KOPT-K1 (cell line): ENCODE measurements at regions not wholly inside any gene's neighbourhood (a gene's known extent, or its start where the extent isn't known, plus 50 kb on each side); places are given as distances from the start of the nearest gene placed in this dataset.

ENCODE experiments used
- H3K27ac ChIP-seq: fragments of 200-600 bp; sonication (generic); 2 replicates; pipeline ENCODE4 v1.5.1; 2016; ENCODE audit warnings: antibody characterized with exemption, mild to moderate bottlenecking, low read depth, low read length; ENCODE audit not compliant: poor library complexity, severe bottlenecking
- H3K36me3 ChIP-seq: fragments of 200-600 bp; sonication (generic); 2 replicates; pipeline ENCODE4 v1.5.1; 2017; ENCODE audit warnings: antibody characterized with exemption, mild to moderate bottlenecking, low read length, moderate library complexity; ENCODE audit not compliant: insufficient read depth
- H3K9me3 ChIP-seq: fragments of 200-600 bp; sonication (generic); 2 replicates; pipeline ENCODE4 v1.5.1; 2017; ENCODE audit warnings: antibody characterized with exemption, low read length, mild to moderate bottlenecking; ENCODE audit not compliant: insufficient read depth, poor library complexity, severe bottlenecking

DNA sequence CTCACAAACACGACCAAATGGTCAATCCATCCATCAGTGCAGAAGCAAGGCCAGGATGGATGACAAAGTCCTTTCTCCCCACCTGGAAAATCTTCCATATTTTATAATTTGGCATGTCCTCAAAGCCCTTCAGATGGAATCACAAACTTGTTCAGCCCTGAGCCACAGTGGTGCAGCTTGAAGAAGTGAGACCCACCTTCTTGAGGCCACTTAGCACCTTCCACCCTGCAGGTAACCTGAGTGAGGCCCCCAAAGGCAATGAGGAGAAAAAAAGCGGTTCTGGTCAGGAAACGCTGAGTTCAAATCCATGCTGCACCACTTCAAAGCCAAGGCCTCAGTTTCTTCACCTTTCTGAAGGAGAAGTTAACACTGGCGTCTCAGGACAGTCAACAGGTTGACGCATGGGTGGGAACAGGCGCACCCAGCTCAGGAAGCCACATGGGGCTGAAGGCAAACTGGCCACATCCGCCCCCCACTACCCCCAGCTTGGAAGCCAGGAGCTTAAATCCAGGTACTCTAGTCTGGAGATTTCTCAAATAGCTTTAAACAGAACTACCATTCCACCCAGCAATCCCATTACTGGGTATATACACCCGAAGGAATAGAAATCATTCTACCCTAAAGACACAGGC lies 320.4 kb downstream of the BCL11B start:
- H3K9me3 ChIP-seq, result no peaks in the 10 kb centered on the region
- no peaks in the 10 kb centered on the region for H3K36me3 ChIP-seq
- no peak overlapping the region for H3K27ac ChIP-seq

DNA sequence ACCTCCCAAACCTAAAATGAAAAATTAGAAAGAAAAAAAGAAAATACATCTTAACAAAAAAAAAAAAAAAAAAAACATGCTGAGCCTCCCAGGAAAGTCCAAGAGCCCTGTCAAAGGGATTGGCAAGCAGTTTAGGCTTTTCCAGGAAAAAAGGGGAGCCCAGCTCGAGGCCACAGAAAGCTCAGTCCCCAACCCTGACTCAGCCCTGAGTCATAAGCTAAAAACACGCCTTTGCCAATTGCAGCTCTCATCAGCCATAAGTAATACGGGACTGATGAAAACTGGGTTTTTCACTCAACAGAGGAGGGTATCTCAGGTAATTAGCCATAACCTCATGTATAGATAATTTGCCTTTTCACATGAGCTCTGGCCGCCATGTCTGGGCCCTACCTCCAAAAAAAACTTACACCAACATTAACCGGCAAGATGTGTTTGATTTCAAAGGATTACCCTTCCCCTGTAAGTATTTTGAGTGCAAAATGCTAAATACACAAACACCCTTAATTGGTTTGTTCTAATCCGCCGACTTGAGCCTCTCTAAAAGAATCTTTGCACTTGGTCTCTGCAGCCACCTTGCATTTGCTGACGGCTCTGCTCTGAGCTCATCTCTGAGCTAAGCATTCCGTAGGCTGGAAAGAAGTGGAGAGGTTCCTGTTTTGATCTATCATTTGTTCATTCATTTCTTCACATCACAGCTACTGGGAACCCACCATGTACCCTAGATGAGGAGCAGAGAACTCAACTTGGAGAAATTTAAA lies 319.2 kb downstream of the BCL11B start:
- no peaks in the 10 kb centered on the region for H3K9me3 ChIP-seq
- no peak overlapping the region for H3K27ac ChIP-seq
- no peaks in the 10 kb centered on the region for H3K36me3 ChIP-seq

DNA sequence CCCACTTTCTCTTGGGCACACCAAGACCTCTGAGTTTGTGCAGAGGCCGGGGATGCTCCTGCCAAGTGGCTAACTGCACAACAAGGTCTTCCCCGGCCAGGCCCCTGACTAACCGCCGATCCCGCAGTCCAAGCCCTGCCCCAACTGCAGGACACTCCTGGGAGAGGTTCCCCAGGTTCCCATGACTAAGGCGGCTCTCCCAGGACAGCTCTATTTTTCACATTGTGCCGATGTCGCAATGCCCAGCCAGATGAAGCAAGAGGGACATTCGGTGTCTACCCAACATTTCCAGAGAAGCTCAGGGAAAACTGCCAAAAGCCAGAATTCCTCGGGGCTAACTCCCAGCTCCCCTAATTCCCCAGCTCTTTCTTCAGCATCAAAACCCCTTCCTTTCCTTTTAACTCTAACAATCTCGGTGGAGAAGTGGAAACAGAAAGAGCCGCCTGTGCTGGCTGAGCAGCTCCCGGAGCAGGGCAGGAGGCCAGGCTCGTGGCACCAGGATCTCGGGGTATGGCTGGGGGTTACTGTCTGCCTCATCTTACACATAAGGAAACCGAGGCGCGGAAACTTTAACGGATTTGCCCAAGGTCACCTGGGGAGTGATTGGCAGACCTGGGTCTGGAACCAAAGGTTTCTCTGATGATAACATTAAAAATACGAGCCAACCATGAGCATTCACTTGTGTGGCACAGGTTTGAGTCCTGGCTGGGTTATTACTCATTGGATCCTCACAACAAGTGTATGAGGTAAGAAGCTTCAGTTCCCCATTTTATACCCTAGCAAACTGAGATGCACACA lies 318.2 kb downstream of the BCL11B start:
- Histone ChIP-seq H3K27ac (no peak overlapping the region), H3K9me3 (no peaks in the 10 kb centered on the region), H3K36me3 (no peaks in the 10 kb centered on the region)

DNA sequence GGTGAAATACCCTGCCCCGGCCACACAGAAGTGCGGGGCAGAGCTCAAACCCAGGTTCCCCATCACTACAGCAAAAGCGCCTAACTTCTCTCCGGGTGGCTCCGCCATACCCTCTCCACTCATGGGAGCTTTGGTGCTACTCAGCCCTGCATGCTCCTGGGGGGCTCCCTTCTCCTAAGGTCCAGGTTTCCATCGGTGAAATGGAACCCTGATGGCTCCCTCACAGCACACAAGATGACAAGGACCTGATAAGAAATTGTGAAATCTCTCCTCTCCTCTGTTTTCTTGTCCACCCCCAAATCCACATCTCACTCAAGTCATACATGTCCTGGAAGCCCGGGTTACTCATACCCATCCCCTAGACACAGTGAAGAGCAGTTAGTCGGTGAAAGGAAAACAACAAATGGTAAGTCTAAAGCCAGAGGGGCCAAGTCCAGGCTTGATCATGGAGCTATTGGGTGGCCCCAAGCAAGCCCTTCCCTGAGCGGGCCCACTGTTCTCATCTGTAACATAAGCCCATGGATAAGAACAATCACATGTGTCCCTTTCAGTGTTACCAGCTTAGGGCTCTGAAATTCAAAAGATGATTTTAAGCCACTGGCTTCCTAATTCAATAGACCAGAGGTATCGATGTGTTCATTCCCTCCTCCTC lies 317.5 kb downstream of the BCL11B start:
- H3K36me3 ChIP-seq, result no peaks in the 10 kb centered on the region
- no peaks in the 10 kb centered on the region for H3K9me3 ChIP-seq
- H3K27ac ChIP-seq, result no peak overlapping the region

DNA sequence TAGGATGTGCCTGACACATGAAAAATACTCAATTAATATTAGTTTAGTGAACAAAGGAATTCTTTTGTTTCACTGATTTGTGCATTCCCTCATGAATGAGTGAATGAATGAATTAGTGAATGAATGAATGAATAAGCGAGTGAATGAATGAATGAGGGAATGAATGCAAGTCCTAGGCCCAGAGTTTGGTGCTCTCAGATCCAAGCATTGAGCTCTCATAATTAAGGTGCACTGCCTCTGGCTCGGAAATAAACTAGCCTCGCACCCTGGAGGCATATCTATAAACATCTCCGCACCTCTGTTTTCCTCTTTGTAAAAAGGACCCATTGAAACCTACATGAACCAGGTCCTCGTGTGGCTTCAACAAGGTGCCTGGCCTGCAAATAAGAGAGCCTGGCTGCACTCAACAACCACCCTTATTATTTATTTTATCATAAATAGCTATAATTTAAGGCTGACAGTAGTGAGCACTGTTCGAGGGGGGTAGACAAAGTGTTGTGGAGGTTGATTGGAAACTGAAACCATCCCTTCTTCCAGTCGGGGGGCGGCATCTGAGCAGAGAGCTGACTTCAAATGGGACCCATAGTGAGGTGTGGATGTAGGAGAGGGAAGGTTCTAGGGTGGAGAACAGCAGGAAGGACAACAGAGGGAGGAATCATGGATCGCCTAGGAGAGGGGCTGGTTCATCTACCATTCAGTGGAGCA lies 316.8 kb downstream of the BCL11B start:
- no peak overlapping the region for H3K27ac ChIP-seq
- no peaks in the 10 kb centered on the region for H3K9me3 ChIP-seq
- no peaks in the 10 kb centered on the region for H3K36me3 ChIP-seq

DNA sequence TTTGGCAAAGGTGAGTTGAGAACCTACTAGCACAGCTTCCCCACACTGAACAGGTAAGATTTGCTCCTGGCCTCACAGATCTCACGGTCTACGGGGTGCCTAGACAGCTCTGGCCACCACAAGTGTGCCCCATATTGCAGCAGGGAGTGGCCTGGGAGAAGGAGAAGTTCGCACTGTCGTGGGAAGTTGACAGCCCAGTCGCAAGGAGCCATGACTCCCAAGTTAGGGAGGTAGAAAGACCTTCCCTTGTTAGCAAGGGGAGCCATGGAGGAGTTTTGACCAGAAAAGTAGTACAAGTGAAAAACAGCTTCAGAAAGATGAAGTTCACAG lies 316.3 kb downstream of the BCL11B start:
- Histone ChIP-seq H3K27ac (no peak overlapping the region), H3K9me3 (no peaks in the 10 kb centered on the region), H3K36me3 (no peaks in the 10 kb centered on the region)

DNA sequence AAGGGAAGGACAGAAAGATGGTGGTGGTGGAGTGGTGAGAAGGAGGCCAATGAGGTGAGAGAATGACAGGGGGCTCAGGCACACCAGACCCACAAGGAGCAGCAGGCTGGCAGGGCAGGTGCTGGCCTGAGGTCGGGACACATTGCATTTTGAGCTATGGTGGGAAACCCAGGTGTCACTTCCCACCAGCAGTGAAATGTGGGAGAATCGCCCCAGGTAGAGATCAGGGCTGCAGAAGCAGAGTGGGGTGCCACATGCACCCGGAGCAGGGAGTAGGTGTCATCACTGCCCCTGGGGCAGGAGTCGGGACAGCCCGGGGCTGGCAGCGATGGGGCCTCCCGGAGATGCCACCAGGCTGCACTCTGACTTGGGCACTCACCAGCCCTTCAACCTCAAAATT lies 315.8 kb downstream of the BCL11B start:
- Histone ChIP-seq H3K36me3 (no peaks in the 10 kb centered on the region), H3K9me3 (no peaks in the 10 kb centered on the region), H3K27ac (no peak overlapping the region)

DNA sequence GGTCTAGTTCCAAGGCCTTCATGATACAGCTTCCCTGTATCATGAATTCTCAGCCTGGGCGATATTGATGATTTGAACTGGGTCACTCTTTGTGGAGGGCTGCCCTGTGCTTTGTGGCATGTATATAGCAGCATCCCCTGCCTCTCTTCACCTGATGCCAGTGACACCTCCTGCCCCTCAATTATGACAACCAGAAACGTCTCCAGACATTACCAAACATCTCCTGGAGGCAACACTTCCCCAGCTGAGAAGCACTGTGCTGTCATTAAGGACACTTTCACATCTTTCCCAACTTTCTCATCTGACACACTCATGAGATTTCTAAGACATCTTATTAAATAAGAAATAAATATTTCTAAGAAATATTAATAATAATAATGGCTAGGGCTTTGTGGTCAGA lies 315.3 kb downstream of the BCL11B start:
- Histone ChIP-seq H3K9me3 (no peaks in the 10 kb centered on the region), H3K36me3 (no peaks in the 10 kb centered on the region), H3K27ac (no peak overlapping the region)

DNA sequence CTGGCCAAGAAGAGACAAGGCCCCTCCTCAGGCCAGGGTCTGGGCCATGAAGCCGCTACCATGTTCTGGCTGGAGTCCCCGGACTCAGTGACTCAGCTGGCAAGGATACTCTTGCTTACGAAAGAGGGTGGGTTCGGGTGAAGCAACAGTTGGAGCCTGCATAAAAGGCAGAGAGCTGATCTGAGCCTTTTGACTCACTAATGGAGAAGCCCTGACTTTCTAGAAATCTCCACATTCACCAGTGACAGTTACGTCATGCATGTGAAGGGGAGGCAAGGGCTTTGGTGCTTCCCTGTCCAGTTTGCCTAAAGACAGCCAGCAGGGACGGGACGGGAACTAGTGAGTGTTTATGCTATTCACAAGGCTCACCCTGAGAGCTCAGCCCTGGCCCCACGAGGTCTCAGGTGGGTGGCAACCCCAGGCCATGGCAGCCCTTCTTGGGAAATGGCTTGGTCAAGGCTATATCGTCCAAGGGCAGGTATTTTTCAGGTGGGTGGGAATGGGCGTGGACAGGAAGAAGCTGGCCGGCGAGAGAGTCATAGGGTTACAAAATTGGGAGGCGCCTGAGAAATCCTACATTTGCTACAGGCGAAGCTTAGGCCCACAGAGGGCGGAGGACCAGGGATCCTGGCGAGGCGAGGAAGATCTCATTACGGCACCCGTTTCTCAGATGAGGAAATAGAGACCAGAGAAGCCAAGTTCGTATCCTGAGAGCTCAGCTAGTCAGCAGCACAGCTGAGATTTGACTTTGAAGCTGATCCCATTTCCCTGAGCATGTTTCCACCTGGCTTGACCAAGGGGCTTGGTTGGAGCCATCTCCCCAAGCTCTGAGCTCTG lies 314.6 kb downstream of the BCL11B start:
- H3K36me3 ChIP-seq, result no peaks in the 10 kb centered on the region

DNA sequence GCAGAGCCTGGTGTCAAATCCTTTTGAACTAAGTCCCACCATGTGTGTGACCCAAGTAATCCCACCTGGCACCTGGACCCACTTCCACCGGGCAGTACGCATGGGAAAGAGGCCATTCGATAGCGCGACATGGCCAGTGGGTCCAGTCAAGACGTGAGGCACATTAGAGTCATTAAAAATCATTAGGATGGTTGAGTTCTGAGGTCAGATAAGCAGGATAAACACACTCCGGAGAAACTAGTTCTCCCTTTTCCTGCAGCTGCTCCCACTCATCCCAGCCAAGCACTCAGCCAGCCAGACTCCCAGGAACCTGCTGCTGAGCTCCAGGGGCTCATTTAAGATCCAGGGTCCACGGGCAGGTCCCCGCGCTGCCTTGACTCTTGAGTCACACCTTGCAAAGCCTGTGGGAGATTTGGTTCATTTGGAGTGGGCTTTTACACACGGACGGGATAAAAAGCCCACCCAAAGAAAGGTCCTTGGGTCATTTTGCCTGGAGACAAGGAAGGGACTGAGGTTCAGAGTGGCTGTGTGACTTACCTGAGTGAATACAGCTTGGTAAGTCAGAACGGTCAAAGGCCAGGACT lies 313.9 kb downstream of the BCL11B start:
- Histone ChIP-seq H3K36me3 (no peaks in the 10 kb centered on the region), H3K27ac (no peak overlapping the region), H3K9me3 (no peaks in the 10 kb centered on the region)

More for the DNA sequence above, 314.6 kb downstream of the BCL11B start:
- H3K9me3 ChIP-seq, result no peaks in the 10 kb centered on the region
- H3K27ac ChIP-seq, result no peak overlapping the region

DNA sequence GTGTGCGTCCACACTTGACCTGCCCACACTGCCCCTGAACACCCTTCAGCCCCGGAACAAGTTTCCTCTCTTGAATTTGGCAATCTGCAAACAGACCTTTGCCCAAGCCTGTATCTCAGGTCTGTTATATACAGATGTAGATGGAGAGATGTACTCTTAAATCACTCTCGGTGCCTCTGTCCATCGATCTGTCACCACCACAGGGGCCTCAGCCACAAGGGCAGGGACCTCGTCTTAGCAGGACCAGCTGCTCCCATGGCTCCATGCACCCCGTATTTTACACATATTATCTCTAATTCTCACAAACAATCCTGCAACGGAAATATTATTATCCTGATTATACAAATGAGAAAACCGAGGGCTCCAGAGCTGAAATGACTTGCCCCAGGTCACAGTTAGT lies 313.4 kb downstream of the BCL11B start:
- no peaks in the 10 kb centered on the region for H3K36me3 ChIP-seq
- no peaks in the 10 kb centered on the region for H3K9me3 ChIP-seq
- no peak overlapping the region for H3K27ac ChIP-seq

DNA sequence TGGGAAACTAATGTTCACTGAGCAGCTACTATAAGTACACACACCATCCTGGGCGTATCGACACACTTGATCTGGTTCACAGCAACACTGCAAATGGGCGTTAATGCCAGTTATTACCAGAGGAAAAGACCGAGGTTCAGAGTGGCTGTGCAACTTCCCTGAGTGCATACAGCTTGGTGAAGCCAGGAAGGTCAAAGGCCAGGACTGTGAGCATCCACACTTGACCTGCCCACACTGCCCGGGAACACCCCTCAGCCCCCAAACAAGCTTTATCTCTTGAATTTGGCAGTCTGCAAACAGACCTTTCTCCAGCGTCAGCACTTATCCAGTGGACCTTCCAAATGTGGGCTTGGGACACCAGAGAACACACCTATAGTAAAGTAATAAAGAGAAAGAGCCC lies 312.6 kb downstream of the BCL11B start:
- no peaks in the 10 kb centered on the region for H3K36me3 ChIP-seq
- no peaks in the 10 kb centered on the region for H3K9me3 ChIP-seq
- no peak overlapping the region for H3K27ac ChIP-seq

DNA sequence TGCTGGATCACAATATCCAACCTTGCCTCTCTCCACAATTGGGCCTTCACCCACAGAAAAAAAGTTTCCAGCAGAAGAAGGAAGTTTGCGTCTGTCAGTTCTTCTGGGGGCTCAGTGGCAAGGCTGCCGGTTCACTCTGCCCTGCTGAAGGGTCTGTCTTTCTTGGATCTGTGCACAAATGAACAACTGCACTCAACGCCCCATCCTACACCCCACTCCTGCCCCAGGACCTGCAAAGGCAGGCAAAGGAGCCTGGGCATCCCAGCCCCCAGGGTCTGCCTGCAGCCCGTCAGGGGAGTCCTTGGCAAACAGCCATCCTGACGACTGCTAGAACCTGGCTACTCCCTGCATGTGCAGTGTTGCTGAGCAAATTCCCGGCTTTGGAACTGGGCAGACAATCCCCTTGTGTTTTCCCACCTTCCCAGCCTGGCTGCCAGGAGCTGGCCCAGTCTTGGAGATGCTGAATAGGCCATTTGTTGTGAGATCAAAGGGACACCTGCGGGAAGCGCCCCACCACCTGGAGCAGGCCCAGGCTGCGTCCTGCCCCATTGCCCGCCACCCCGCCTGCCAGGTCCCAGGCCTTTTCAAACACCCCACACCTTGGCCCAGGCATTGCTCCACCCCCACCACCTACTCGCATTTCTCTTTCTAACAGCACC lies 311.9 kb downstream of the BCL11B start:
- Histone ChIP-seq H3K9me3 (no peaks in the 10 kb centered on the region), H3K36me3 (no peaks in the 10 kb centered on the region), H3K27ac (no peak overlapping the region)
